HFF-Myc (cell line): ENCODE measurements at regions not wholly inside any gene's neighbourhood (a gene's known extent, or its start where the extent isn't known, plus 50 kb on each side); places are given as distances from the start of the nearest gene placed in this dataset.

Source experiments
- DNase-seq: peaks from one replicate; pipeline ENCODE4 v3.0.0-alpha.2; 2011; ENCODE audit warnings: low read depth; ENCODE audit errors: extremely low read depth
- H3K4me3 ChIP-seq: replicated peaks from 2 replicates; pipeline ENCODE4 v1.5.1; 2011; ENCODE audit warnings: low read depth, mild to moderate bottlenecking, control low read depth, low read length
- TF ChIP-seq, protein P1 (sequence below): IDR thresholded peaks from 2 replicates; pipeline ENCODE4 v1.5.1; 2012; ENCODE audit warnings: mild to moderate bottlenecking, low read depth, low read length, control low read depth; ENCODE audit errors: missing control alignments

DNA sequence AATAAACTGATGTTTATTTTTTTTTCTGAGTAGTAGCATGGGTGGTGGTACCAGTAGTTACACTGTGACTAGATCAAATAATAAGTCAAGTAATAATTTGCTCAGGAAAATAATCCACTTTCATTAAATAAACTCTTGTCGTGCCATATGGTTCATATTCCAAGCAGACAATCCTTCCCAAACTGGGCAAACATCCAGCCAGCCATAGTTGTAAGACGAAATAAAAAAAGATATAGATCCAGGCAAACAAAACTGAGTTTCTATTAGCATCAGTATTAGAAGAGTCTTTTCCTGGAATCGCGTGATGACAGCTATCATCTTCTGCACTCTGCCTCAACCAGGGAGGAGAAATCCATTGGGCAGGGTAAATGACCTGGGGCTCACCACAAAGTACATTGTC, 508.4 kb upstream of the GOT2 start:
- TF ChIP-seq, protein P1, sequence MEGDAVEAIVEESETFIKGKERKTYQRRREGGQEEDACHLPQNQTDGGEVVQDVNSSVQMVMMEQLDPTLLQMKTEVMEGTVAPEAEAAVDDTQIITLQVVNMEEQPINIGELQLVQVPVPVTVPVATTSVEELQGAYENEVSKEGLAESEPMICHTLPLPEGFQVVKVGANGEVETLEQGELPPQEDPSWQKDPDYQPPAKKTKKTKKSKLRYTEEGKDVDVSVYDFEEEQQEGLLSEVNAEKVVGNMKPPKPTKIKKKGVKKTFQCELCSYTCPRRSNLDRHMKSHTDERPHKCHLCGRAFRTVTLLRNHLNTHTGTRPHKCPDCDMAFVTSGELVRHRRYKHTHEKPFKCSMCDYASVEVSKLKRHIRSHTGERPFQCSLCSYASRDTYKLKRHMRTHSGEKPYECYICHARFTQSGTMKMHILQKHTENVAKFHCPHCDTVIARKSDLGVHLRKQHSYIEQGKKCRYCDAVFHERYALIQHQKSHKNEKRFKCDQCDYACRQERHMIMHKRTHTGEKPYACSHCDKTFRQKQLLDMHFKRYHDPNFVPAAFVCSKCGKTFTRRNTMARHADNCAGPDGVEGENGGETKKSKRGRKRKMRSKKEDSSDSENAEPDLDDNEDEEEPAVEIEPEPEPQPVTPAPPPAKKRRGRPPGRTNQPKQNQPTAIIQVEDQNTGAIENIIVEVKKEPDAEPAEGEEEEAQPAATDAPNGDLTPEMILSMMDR, result no peak
- DNase-seq, result no peak
- no peak overlapping the region for H3K4me3 ChIP-seq

DNA sequence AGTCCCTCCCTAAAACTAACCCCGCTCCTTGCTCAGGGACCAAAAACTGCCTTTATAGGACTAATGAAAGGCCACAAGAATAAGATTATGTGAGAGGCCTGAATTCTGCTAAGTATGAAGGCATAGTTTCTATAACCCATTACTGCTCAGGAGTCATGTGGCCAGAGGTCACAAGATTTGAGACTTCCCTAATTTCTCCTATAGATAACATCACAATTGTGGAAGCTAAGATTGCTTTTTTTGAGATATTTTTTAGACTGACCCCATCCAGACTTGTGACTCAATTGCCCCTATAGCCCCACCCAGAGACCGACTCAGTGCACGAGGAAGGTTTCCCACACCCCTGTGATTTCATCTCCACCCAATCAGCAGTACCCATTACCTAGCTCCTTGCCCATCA, 504.1 kb upstream of the GOT2 start:
- TF ChIP-seq, protein P1, result no peak
- no peak for DNase-seq
- H3K4me3 ChIP-seq, result no peak overlapping the region

DNA sequence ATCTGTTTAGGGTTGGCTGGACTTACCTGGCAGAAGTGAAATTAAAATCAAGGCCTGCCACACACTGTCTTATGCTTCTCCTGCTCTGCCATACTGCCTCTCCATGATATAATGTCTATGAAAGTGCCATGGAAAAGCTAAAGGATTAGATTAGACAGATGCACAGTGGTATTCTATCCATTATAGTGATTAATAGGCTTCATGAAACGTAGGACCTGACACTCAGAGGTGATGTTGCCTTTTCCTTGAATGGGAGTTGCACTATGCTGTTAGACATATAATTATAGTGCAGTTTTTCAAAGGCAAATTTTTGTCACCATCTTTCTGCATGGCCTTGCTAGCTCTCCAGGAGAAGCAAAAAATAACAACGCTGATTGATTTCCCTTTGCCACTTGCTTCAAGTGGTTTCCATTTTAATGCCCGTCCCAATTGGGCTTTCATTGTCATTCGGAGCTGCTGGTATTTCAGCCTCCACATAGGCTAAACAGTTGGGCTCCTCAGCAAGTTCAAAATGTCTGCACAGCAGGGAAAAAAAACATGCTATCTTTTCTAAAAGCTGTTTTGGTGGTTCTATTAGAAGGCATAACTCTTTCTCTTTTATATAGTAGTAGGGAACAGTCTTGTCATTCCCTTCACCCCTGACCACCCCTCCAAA, 502.8 kb upstream of the GOT2 start:
- DNase-seq, result no peak
- no peak overlapping the region for H3K4me3 ChIP-seq
- TF ChIP-seq, protein P1, result no peak

DNA sequence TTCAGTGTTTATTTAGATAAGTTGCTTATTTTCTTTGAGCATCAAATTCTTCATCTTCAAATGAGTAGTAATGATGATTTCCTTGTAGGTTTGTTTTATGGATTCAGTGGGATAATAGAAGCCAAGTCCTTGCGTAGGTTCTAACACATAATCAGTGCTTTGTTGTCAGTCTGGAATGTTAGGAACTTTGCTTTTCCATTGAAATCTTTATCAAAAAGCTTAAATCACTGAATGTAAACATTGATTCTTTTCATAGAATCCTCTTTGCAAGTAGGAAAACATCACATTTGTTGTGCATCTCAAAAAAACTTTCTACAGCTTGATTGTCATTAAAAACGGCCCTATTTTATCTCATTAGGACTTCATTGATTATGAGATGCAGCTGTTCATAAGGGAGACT, 490.3 kb upstream of the GOT2 start:
- DNase-seq, result no peak
- H3K4me3 ChIP-seq, result no peak overlapping the region
- TF ChIP-seq, protein P1, result no peak

DNA sequence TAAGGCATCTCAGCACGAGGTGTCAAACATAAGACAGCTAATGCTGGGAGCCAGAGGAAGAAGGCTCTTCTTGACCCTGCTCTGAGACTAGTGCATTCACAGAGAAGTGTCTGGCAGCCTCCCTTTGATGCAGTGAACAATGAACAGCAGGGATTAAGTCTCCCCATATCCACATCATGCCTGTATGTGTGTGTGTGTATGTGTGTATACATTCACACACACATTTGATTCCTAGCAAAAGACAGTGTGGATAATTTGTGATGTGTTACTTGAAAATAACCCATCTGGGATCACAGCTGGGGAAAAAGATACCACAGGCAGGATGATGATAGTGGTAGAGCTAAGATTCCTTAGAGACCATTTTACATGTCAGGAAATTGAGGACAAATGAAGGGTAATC, 485.9 kb upstream of the GOT2 start:
- no peak for DNase-seq
- TF ChIP-seq, protein P1, result no peak
- no peak overlapping the region for H3K4me3 ChIP-seq

DNA sequence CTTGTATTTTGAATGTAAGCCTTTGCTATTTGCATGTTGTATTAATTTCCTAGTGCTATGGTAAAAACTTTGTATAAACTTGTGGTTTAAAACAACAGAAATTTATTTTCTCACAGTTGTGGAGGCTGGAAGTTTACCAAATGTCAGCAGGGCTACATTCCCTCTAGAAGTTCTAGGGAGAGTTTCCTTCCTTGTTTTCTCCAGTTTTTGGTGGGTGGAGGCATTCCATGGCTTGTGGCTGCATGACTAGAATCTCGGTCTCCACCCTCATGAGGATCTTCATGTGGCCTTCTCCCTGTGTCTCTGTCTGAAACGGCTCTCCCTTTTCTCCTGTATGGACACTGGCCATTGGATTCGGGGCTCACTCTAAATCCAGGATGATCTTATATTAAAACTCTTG, 482.2 kb upstream of the GOT2 start:
- TF ChIP-seq, protein P1, result no peak
- no peak for DNase-seq

DNA sequence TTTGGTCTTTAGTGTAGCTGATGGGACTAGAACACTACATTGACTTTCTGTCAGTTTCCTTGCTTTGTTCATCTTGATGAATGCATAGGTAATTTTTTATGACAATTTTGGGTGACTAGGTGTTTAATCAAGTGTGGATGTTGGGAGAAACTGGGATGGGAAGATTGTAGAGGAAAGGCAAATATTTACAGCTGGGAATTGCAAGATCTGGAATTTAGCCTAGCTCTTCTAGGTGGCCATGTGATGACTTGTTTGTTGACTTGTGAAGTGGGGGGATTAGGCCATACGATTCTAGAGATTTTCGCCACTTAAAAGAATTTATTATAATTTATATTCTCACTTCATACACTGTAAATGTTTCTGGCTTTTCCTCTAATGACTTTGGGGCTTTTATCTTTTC, 480.3 kb upstream of the GOT2 start:
- no peak overlapping the region for H3K4me3 ChIP-seq
- TF ChIP-seq, protein P1, result no peak
- no peak for DNase-seq

More for the DNA sequence above, 482.2 kb upstream of the GOT2 start:
- H3K4me3 ChIP-seq, result no peak overlapping the region
